HepG2 (cell line): ENCODE measurements at regions not wholly inside any gene's neighbourhood (a gene's known extent, or its start where the extent isn't known, plus 50 kb on each side); places are given as distances from the start of the nearest gene placed in this dataset.

ENCODE experiments used
- ATAC-seq: fragments of 200-7000 bp; cut with Tn5 transposase; 3 replicates; pipeline ENCODE4 v1.9.1; 2020; ENCODE audit warnings: mild to moderate bottlenecking, moderate library complexity
- BruUV-seq: library from RNA; stranded (reverse); fragments of 400-500 nt; replicated peaks from 2 replicates; lab custom pipeline; 2021; lab: Mats Ljungman, UMichigan
- CTCF ChIA-PET: fragments of 300-600 bp; formaldehyde crosslinking; extraction: SDS; loops from one replicate; lab custom pipeline; 2021; ENCODE audit warnings: low total read pairs, inconsistent platforms, low intra/inter-chr PET ratio; lab: Yijun Ruan, JAX
- POLR2A ChIA-PET: fragments of 350-600 bp; sonication (Branson Sonifier 250); formaldehyde crosslinking; loops from one replicate; lab custom pipeline; 2020; ENCODE audit warnings: antibody characterized with exemption, inconsistent platforms; lab: Yijun Ruan, JAX
- DNase-seq: peaks from one replicate; pipeline ENCODE4 v3.0.0-alpha.2; 2015; ENCODE audit warnings: low spot score
- FAIRE-seq: peaks from 3 replicates; lab custom pipeline; 2011; peaks lifted over from hg19 to GRCh38; lab: Jason Lieb, UNC
- H2AFZ ChIP-seq: one replicate; pipeline ENCODE4 v1.6.1; 2011; ENCODE audit warnings: low read length, inconsistent platforms
- H3K27ac ChIP-seq: fragments of 300-600 bp; 3 replicates; pipeline ENCODE4 v1.8.0; 2011; ENCODE audit warnings: mixed run types, mild to moderate bottlenecking, mixed read lengths, low read length, inconsistent platforms; ENCODE audit not compliant: insufficient read depth; ENCODE audit errors: extremely low read length
- H3K27me3 ChIP-seq, 2 experiments: fragments of 200-600 bp in 1 of 2; 2 replicates in 1 of 2; 3 replicates in 1 of 2; pipeline versions ENCODE4 v1.6.0 to v1.8.0; 2011; ENCODE audit warnings: low read length in 2 of 2, mild to moderate bottlenecking in 2 of 2, moderate library complexity in 2 of 2, inconsistent platforms in 1 of 2; ENCODE audit not compliant: insufficient read depth in 2 of 2, control insufficient read depth in 1 of 2
- H3K36me3 ChIP-seq, 2 experiments: fragments of 200-600 bp in 1 of 2; replicated peaks in 1 of 2; 2 replicates in 1 of 2; 3 replicates in 1 of 2; pipeline versions ENCODE4 v1.5.1 to v1.8.0; 2011; ENCODE audit warnings: low read length in 2 of 2, inconsistent platforms in 1 of 2; ENCODE audit not compliant: insufficient read depth in 2 of 2, control insufficient read depth in 1 of 2
- H3K4me1 ChIP-seq: 2 replicates; pipeline ENCODE4 v1.5.1; 2012; ENCODE audit warnings: low read length, inconsistent platforms; ENCODE audit not compliant: insufficient read depth
- H3K4me2 ChIP-seq: 2 replicates; pipeline ENCODE4 v1.6.0; 2011; ENCODE audit warnings: low read depth, low read length, inconsistent platforms
- H3K4me3 ChIP-seq, 3 experiments: fragments of 200-600 bp in 1 of 3; sonication (generic), shearing (Covaris generic) in 1 of 3; replicated peaks in 1 of 3; 2 replicates each; pipeline ENCODE4 v1.5.1; 2011 to 2016; ENCODE audit warnings: low read length in 3 of 3, inconsistent platforms in 2 of 3, low read depth in 2 of 3, mild to moderate bottlenecking in 2 of 3, control low read depth in 1 of 3, mixed read lengths in 1 of 3; ENCODE audit not compliant: insufficient read depth in 1 of 3
- H3K79me2 ChIP-seq: one replicate; pipeline ENCODE4 v1.6.1; 2011; ENCODE audit warnings: low read length, inconsistent platforms; ENCODE audit not compliant: insufficient read depth
- H3K9ac ChIP-seq: 2 replicates; pipeline ENCODE4 v1.6.0; 2011; ENCODE audit warnings: mild to moderate bottlenecking, low read depth, low read length, inconsistent platforms; ENCODE audit not compliant: insufficient read depth
- H3K9me3 ChIP-seq: 2 replicates; pipeline ENCODE4 v1.5.1; 2012; ENCODE audit warnings: mild to moderate bottlenecking, low read length
- H4K20me1 ChIP-seq: 2 replicates; pipeline ENCODE4 v1.6.0; 2011; ENCODE audit warnings: inconsistent platforms, mild to moderate bottlenecking, low read length, moderate library complexity; ENCODE audit not compliant: insufficient read depth
- ARID4A ChIP-seq: sonication (generic); formaldehyde crosslinking; IDR thresholded peaks from 2 replicates; pipeline ENCODE4 v1.5.0; 2020; ENCODE audit warnings: mild to moderate bottlenecking, missing genetic modification reagents, borderline replicate concordance
- ATAD3A ChIP-seq: sonication (generic); formaldehyde crosslinking; IDR thresholded peaks from 2 replicates; pipeline ENCODE4 v1.4.0; 2020; ENCODE audit warnings: missing genetic modification reagents
- IKZF4 ChIP-seq: sonication (generic); formaldehyde crosslinking; IDR thresholded peaks from 2 replicates; pipeline ENCODE4 v1.5.1; 2020; ENCODE audit warnings: borderline replicate concordance, mild to moderate bottlenecking, low read depth, missing genetic modification reagents; ENCODE audit errors: not compliant biosample characterization
- KMT2B ChIP-seq: IDR thresholded peaks from 2 replicates; pipeline ENCODE4 v1.6.1; 2016; ENCODE audit warnings: missing genetic modification reagents, missing compliant biosample characterization
- MAFK ChIP-seq, 2 experiments: IDR thresholded peaks in 1 of 2; conservative IDR thresholded peaks in 1 of 2; 2 replicates each; pipeline ENCODE4 v1.6.1; 2011; ENCODE audit warnings: improper control_type of control experiment in 2 of 2, low read length in 2 of 2
- MTA1 ChIP-seq: sonication (generic); formaldehyde crosslinking; IDR thresholded peaks from 2 replicates; pipeline ENCODE4 v1.4.0; 2020; ENCODE audit warnings: missing genetic modification reagents, mild to moderate bottlenecking, borderline replicate concordance
- NAIF1 ChIP-seq: sonication (generic); formaldehyde crosslinking; IDR thresholded peaks from 2 replicates; pipeline ENCODE4 v1.5.0; 2020; ENCODE audit warnings: mild to moderate bottlenecking, missing genetic modification reagents, borderline replicate concordance
- PREB ChIP-seq: sonication (generic); formaldehyde crosslinking; IDR thresholded peaks from 2 replicates; pipeline ENCODE4 v1.4.0; 2020; ENCODE audit warnings: missing genetic modification reagents
- SSRP1 ChIP-seq: IDR thresholded peaks from 2 replicates; pipeline ENCODE4 v1.6.1; 2016; ENCODE audit warnings: control low read depth
- WGBS: methylation state at CpG from one replicate; pipeline ENCODE4 v1.1.6; 2017; ENCODE audit warnings: low lambda C conversion rate; 5-methylcytosine and 5-hydroxymethylcytosine counted together
- in situ Hi-C: cut with HindIII; loops from 2 replicates; pipeline ENCODE4 v1.10.0; 2017; ENCODE audit warnings: low pct_unique_long_range_greater_than_20kb; ENCODE audit not compliant: extremely low pct_ligation_motif_present
- intact Hi-C: fragments of 100-400 bp; cut with micrococcal nuclease; formaldehyde crosslinking; loops from one replicate; pipeline ENCODE4 v1.10.0; 2022; ENCODE audit not compliant: unreplicated experiment

- TF ChIP-seq KMT2B (no peak), IKZF4 (no peak), NAIF1 (no peak), PREB (CRISPR knock-in tag) (no peak)
Measured at GRCh38 chr12:67559751-67560150, 88.8 kb upstream of the DYRK2 start (continued).

- H4K20me1 ChIP-seq = no peaks in the 10 kb centered on the region
- no peaks in the 10 kb centered on the region for H3K27me3 ChIP-seq
- no peak overlapping the region for H2AFZ ChIP-seq
- H3K36me3 ChIP-seq = no peaks in the 10 kb centered on the region
- TF ChIP-seq SSRP1 (CRISPR knock-in tag) (no peak), MAFK (conservative IDR thresholded peaks at IDR 0.05 in 1 of 2, IDR thresholded peaks at IDR 0.05 in 1 of 2; ENCODE audit: low read length in 2 of 2) (no peak), MTA1 (CRISPR knock-in tag) (no peak), ARID4A (no peak), ATAD3A (no peak)
- no peak overlapping the region for H3K9ac ChIP-seq
- POLR2A ChIA-PET = no interaction called here
- FAIRE-seq (no peak), ATAC-seq (no peak), DNase-seq (no peak)
- H3K4me2 ChIP-seq = no peak overlapping the region
- H3K4me1 ChIP-seq = no peaks in the 10 kb centered on the region
- CTCF ChIA-PET = no interaction called here
- BruUV-seq = no TSS peak
- H3K9me3 ChIP-seq = peaks cover 22% of the 10 kb centered on the region
- in situ Hi-C loops = no loop called here
- intact Hi-C loops = no loop called here
- H3K27ac ChIP-seq = no peak overlapping the region
- under 1% methylated on average over 3 of the region's 3 CpGs for WGBS
- H3K4me3 ChIP-seq = no peak overlapping the region
- H3K79me2 ChIP-seq = no peaks in the 10 kb centered on the region
Measured at GRCh38 chr12:67562513-67563287, 85.8 kb upstream of the DYRK2 start.
